ENCODE measurements at regions not wholly inside any gene's neighbourhood (a gene's known extent, or its start where the extent isn't known, plus 50 kb on each side); places are given as distances from the start of the nearest gene placed in this dataset.

GRCh38 chr6:168895102-168895812, 358.4 kb downstream of the THBS2 start:
- peak; percentile 77 for DNase-seq

GRCh38 chr6:168892031-168892430, 361.6 kb downstream of the THBS2 start:
- no peak for DNase-seq

GRCh38 chr6:168890981-168891365, 362.7 kb downstream of the THBS2 start:
- no peak for DNase-seq

GRCh38 chr6:168890306-168890980, 363.2 kb downstream of the THBS2 start:
- no peak for DNase-seq

- no peak for DNase-seq
Observed at GRCh38 chr6:168888786-168889345, 364.8 kb downstream of the THBS2 start.

- no peak for DNase-seq
Observed at GRCh38 chr6:168888102-168888501, 365.5 kb downstream of the THBS2 start.

GRCh38 chr6:168887621-168888020, 366.0 kb downstream of the THBS2 start:
- DNase-seq = no peak

- DNase-seq = no peak
Observed at GRCh38 chr6:168886964-168887363, 366.7 kb downstream of the THBS2 start.

- DNase-seq = no peak
Observed at GRCh38 chr6:168885751-168886742, 367.6 kb downstream of the THBS2 start.

GRCh38 chr6:168885196-168885595, 368.4 kb downstream of the THBS2 start:
- DNase-seq = no peak

- peak; percentile 79 for DNase-seq
Observed at GRCh38 chr6:168884646-168885086, 369.0 kb downstream of the THBS2 start.

GRCh38 chr6:168884050-168884645, 369.5 kb downstream of the THBS2 start:
- DNase-seq = no peak

- no peak for DNase-seq
Observed at GRCh38 chr6:168883410-168884049, 370.1 kb downstream of the THBS2 start.

GRCh38 chr6:168880271-168880670, 373.4 kb downstream of the THBS2 start:
- no peak for DNase-seq

- DNase-seq = no peak
Observed at GRCh38 chr6:168877821-168878282, 375.8 kb downstream of the THBS2 start.

GRCh38 chr6:168876956-168877355, 376.7 kb downstream of the THBS2 start:
- no peak for DNase-seq

- DNase-seq = no peak
Observed at GRCh38 chr6:168875811-168876576, 377.7 kb downstream of the THBS2 start.

- DNase-seq = no peak
Observed at GRCh38 chr6:168874637-168875036, 379.0 kb downstream of the THBS2 start.

GRCh38 chr6:168873278-168874190, 380.1 kb downstream of the THBS2 start:
- DNase-seq = no peak

Data from activated naive CD4-positive, alpha-beta T cell treated with Interleukin-2 at 50 U/mL for 16 hours (primary cell).